ENCODE measurements at regions not wholly inside any gene's neighbourhood (a gene's known extent, or its start where the extent isn't known, plus 50 kb on each side); places are given as distances from the start of the nearest gene placed in this dataset.

GRCh38 chr2:5353565-5353964 is 338.6 kb upstream of the SOX11 start:
- TF ChIP-seq CTCF (IDR thresholded peaks at IDR 0.05) (no peak), POLR2AphosphoS5 (IDR thresholded peaks at IDR 0.05) (no peak)

All from breast epithelium (tissue), 3 donors.